Tibial nerve (tissue), 3 donors: ENCODE measurements at regions not wholly inside any gene's neighbourhood (a gene's known extent, or its start where the extent isn't known, plus 50 kb on each side); places are given as distances from the start of the nearest gene placed in this dataset.

Experiments
- POLR2A ChIP-seq, 2 donors: fragments of 450-650 bp; IDR thresholded peaks; one replicate each; pipeline ENCODE4 v1.6.1; 2017; ENCODE audit warnings: antibody characterized with exemption in 2 of 2, mild to moderate bottlenecking in 2 of 2, moderate library complexity in 2 of 2
- TF ChIP-seq, protein P1 (sequence below), 5 experiments: fragments of 200-600 bp in 3 of 5; fragments of 450-650 bp in 2 of 5; sonication (generic) in 3 of 5; IDR thresholded peaks; one replicate each; pipeline ENCODE4 v1.5.1; 2016 to 2019; ENCODE audit warnings: antibody characterized with exemption in 5 of 5, mild to moderate bottlenecking in 3 of 5, moderate library complexity in 2 of 5

DNA sequence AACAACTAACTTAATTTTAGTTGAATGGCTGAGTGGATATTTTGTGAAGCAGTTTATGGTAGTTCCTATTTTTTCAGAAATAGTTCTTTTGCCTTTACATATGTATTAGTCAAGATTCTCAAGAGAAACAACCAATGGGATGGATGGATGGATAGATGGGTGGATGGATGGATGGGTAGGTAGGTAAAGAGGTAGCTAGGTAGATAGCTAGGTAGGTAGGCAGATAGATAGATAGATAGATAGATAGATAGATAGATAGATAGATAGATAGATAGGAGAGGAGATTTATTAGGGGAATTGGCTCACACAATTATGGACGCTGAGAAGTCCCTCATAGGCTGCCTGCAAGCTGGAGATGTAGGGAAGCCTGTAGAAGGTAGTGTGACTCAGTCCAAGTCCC is 74.0 kb upstream of the NUDT6 start:
- TF ChIP-seq, protein P1, sequence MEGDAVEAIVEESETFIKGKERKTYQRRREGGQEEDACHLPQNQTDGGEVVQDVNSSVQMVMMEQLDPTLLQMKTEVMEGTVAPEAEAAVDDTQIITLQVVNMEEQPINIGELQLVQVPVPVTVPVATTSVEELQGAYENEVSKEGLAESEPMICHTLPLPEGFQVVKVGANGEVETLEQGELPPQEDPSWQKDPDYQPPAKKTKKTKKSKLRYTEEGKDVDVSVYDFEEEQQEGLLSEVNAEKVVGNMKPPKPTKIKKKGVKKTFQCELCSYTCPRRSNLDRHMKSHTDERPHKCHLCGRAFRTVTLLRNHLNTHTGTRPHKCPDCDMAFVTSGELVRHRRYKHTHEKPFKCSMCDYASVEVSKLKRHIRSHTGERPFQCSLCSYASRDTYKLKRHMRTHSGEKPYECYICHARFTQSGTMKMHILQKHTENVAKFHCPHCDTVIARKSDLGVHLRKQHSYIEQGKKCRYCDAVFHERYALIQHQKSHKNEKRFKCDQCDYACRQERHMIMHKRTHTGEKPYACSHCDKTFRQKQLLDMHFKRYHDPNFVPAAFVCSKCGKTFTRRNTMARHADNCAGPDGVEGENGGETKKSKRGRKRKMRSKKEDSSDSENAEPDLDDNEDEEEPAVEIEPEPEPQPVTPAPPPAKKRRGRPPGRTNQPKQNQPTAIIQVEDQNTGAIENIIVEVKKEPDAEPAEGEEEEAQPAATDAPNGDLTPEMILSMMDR (IDR thresholded peaks at IDR 0.05): no peak
- no peak for TF ChIP-seq POLR2A (IDR thresholded peaks at IDR 0.05)
